ENCODE measurements at regions not wholly inside any gene's neighbourhood (a gene's known extent, or its start where the extent isn't known, plus 50 kb on each side); places are given as distances from the start of the nearest gene placed in this dataset.

DNA sequence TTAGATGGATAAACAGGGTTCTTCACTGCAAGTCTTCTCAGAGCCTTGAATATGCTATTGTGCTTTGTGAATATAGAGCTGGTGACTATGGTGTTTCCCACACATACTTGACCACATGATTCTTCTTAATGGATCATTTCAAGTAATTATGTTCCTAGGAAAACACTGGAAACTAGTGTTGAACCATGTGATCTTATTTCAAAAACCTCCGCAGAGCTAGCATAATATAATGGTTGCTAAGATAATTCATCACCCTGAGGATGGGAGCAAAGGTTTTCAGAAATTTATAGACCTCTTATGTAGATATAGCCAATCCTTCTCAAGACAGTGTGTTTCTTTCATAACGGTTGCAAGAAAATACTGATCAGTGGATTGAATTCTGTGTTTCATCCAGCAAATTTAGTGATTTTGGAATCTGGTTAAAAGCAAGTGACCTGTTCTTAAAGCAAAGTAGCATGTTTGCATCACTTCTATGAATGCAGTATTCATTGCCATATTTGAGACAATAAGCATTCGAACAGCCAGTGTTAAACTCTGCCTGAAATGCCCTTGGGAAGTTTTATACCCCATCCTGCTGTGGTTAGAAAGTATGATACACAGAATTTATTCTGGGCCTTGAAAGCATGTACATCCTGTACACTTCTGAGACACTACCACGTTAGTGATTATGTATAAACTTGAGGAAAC, 341.0 kb upstream of the E2F7 start:
- TF ChIP-seq, protein P1, sequence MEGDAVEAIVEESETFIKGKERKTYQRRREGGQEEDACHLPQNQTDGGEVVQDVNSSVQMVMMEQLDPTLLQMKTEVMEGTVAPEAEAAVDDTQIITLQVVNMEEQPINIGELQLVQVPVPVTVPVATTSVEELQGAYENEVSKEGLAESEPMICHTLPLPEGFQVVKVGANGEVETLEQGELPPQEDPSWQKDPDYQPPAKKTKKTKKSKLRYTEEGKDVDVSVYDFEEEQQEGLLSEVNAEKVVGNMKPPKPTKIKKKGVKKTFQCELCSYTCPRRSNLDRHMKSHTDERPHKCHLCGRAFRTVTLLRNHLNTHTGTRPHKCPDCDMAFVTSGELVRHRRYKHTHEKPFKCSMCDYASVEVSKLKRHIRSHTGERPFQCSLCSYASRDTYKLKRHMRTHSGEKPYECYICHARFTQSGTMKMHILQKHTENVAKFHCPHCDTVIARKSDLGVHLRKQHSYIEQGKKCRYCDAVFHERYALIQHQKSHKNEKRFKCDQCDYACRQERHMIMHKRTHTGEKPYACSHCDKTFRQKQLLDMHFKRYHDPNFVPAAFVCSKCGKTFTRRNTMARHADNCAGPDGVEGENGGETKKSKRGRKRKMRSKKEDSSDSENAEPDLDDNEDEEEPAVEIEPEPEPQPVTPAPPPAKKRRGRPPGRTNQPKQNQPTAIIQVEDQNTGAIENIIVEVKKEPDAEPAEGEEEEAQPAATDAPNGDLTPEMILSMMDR (IDR thresholded peaks at IDR 0.05): no peak
- no peak for TF ChIP-seq EZH2 (IDR thresholded peaks at IDR 0.05; ENCODE audit: borderline replicate concordance, insufficient read depth, low read depth, low read length, poor library complexity, severe bottlenecking)
